ENCODE measurements at regions not wholly inside any gene's neighbourhood (a gene's known extent, or its start where the extent isn't known, plus 50 kb on each side); places are given as distances from the start of the nearest gene placed in this dataset.

DNA sequence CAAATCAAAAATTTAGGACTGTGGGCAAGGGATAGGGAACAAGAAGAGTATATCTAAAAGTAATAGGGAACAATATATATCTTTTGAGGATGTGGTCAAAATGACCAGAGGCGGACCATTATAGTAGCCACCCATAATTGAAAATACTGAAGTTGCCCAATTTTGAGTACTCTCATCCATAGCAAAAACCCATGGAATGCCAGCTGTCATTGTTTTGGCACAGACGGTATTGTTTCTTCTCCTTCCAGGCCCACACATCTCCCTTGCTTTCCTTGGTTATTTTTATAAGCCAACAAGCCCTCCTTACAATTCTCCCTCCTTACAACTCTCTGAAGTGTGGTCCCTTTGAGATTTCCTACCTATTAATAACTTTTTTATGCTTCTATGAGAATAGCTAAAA is 50.4 kb upstream of the RGMB start:
- Histone ChIP-seq H3K27ac (no peak overlapping the region), H3K4me1 (no peaks in the 10 kb centered on the region), H3K27me3 (no peaks in the 10 kb centered on the region), H3K36me3 (no peaks in the 10 kb centered on the region), H3K9me3 (no peaks in the 10 kb centered on the region), H3K4me3 (no peak overlapping the region)
- no peak for DNase-seq (ENCODE audit: low spot score in 2 of 2)
- intact Hi-C loops (cut with DNase I; ENCODE audit: low total_unique reads) = no loop called here
- no peak for TF ChIP-seq POLR2AphosphoS5 (IDR thresholded peaks at IDR 0.05)
- no peak for TF ChIP-seq POLR2A (IDR thresholded peaks at IDR 0.05)
- TF ChIP-seq, protein P1, sequence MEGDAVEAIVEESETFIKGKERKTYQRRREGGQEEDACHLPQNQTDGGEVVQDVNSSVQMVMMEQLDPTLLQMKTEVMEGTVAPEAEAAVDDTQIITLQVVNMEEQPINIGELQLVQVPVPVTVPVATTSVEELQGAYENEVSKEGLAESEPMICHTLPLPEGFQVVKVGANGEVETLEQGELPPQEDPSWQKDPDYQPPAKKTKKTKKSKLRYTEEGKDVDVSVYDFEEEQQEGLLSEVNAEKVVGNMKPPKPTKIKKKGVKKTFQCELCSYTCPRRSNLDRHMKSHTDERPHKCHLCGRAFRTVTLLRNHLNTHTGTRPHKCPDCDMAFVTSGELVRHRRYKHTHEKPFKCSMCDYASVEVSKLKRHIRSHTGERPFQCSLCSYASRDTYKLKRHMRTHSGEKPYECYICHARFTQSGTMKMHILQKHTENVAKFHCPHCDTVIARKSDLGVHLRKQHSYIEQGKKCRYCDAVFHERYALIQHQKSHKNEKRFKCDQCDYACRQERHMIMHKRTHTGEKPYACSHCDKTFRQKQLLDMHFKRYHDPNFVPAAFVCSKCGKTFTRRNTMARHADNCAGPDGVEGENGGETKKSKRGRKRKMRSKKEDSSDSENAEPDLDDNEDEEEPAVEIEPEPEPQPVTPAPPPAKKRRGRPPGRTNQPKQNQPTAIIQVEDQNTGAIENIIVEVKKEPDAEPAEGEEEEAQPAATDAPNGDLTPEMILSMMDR (IDR thresholded peaks at IDR 0.05) = no peak
